MCF 10A (cell line): ENCODE measurements at regions not wholly inside any gene's neighbourhood (a gene's known extent, or its start where the extent isn't known, plus 50 kb on each side); places are given as distances from the start of the nearest gene placed in this dataset.

ENCODE experiments used
- BruUV-seq: library from RNA; stranded (reverse); fragments of 400-500 nt; replicated peaks from 2 replicates; lab custom pipeline; 2021; lab: Mats Ljungman, UMichigan
- CTCF ChIA-PET: fragments of 300-600 bp; sonication (Branson Sonifier 250); formaldehyde crosslinking; extraction: SDS; loops from one replicate; lab custom pipeline; 2021; ENCODE audit warnings: antibody characterized with exemption, inconsistent platforms; lab: Yijun Ruan, JAX
- POLR2A ChIA-PET: fragments of 300-600, 350-650 bp; sonication (Branson Sonifier 250); formaldehyde crosslinking; extraction: SDS; loops from one replicate; lab custom pipeline; 2020; ENCODE audit warnings: antibody characterized with exemption, inconsistent platforms; lab: Yijun Ruan, JAX
- DNase-seq: peaks from one replicate; pipeline ENCODE4 v3.0.0-alpha.2; 2018; ENCODE audit not compliant: unreplicated experiment
- H3K27ac Mint-ChIP-seq: one replicate; pipeline ENCODE4 v1.8.0; 2022; ENCODE audit warnings: mild to moderate bottlenecking, low read depth, mixed read lengths; ENCODE audit not compliant: unreplicated experiment
- H3K27me3 Mint-ChIP-seq: one replicate; pipeline ENCODE4 v1.8.0; 2022; ENCODE audit warnings: mixed read lengths; ENCODE audit not compliant: insufficient read depth, unreplicated experiment
- H3K36me3 Mint-ChIP-seq: one replicate; pipeline ENCODE4 v1.8.0; 2022; ENCODE audit warnings: mild to moderate bottlenecking, moderate library complexity, mixed read lengths; ENCODE audit not compliant: insufficient read depth, unreplicated experiment
- H3K4me1 Mint-ChIP-seq: one replicate; pipeline ENCODE4 v1.8.0; 2022; ENCODE audit warnings: mixed read lengths; ENCODE audit not compliant: insufficient read depth, unreplicated experiment
- H3K4me3 Mint-ChIP-seq: one replicate; pipeline ENCODE4 v1.8.0; 2022; ENCODE audit warnings: mild to moderate bottlenecking, moderate library complexity, mixed read lengths; ENCODE audit not compliant: unreplicated experiment
- H3K9me3 Mint-ChIP-seq: one replicate; pipeline ENCODE4 v1.8.0; 2022; ENCODE audit warnings: mixed read lengths; ENCODE audit not compliant: unreplicated experiment
- intact Hi-C: fragments of 100-400 bp; cut with micrococcal nuclease; formaldehyde crosslinking; loops from 2 replicates; pipeline ENCODE4 v1.14.1; 2022
- TF ChIP-seq, protein P1 (sequence below): fragments of 200-600 bp; IDR thresholded peaks from one replicate; pipeline ENCODE4 v1.8.0; 2022; ENCODE audit warnings: antibody characterized with exemption, mild to moderate bottlenecking; ENCODE audit not compliant: unreplicated experiment

DNA sequence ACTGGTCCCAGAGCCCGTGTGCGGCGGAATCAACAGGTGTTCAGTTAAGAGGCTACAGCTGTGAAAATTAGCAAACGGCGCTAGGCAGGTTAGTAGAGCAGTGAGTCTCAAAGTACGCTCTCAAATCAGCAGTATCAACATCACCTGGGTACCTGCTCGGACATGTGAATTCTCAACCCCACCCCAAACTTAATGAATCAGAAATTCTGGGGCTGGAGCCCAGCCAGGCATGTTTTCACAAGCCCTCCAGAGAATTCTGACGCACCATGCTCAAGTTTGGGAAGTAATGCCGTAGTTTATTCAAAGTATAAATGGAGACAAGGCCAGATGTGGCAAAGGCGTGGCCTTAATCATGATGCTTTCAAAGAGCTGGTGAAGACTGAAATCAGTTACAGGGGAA is 58.2 kb upstream of the PTCHD1 start:
- Mint-ChIP-seq H3K36me3 (no peaks in the 10 kb centered on the region), H3K27me3 (peaks cover 38% of the 10 kb centered on the region), H3K4me3 (no peak overlapping the region), H3K9me3 (no peaks in the 10 kb centered on the region), H3K27ac (no peak overlapping the region), H3K4me1 (peaks cover 6% of the 10 kb centered on the region)
- intact Hi-C loops, result no loop called here
- no TSS peak for BruUV-seq
- ChIA-PET POLR2A (interaction anchor here (0.6 to 1.0 kb wide), 2 partner anchors 18 to 97 kb away, joined by 3 to 5 read pairs; no protein-coding TSS in a partner anchor), CTCF (no interaction called here)
- TF ChIP-seq, protein P1, sequence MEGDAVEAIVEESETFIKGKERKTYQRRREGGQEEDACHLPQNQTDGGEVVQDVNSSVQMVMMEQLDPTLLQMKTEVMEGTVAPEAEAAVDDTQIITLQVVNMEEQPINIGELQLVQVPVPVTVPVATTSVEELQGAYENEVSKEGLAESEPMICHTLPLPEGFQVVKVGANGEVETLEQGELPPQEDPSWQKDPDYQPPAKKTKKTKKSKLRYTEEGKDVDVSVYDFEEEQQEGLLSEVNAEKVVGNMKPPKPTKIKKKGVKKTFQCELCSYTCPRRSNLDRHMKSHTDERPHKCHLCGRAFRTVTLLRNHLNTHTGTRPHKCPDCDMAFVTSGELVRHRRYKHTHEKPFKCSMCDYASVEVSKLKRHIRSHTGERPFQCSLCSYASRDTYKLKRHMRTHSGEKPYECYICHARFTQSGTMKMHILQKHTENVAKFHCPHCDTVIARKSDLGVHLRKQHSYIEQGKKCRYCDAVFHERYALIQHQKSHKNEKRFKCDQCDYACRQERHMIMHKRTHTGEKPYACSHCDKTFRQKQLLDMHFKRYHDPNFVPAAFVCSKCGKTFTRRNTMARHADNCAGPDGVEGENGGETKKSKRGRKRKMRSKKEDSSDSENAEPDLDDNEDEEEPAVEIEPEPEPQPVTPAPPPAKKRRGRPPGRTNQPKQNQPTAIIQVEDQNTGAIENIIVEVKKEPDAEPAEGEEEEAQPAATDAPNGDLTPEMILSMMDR, result no peak
- DNase-seq, result peak; percentile 80
